HEK293T (cell line): ENCODE measurements at regions not wholly inside any gene's neighbourhood (a gene's known extent, or its start where the extent isn't known, plus 50 kb on each side); places are given as distances from the start of the nearest gene placed in this dataset.

Experiments used
- BHLHE40 ChIP-seq: fragments of 450-650 bp; IDR thresholded peaks from 2 replicates; pipeline ENCODE4 v1.6.1; 2016; ENCODE audit warnings: mild to moderate bottlenecking, moderate library complexity, borderline replicate concordance
- CTBP1 ChIP-seq: fragments of 450-650 bp; IDR thresholded peaks from 2 replicates; pipeline ENCODE4 v1.6.1; 2016; ENCODE audit warnings: borderline replicate concordance
- ELF4 ChIP-seq: fragments of 450-650 bp; IDR thresholded peaks from 2 replicates; pipeline ENCODE4 v1.6.1; 2017; ENCODE audit warnings: antibody characterized with exemption
- FOXA1 ChIP-seq: fragments of 450-650 bp; IDR thresholded peaks from 2 replicates; pipeline ENCODE4 v1.6.1; 2016; ENCODE audit warnings: mild to moderate bottlenecking
- FOXM1 ChIP-seq: fragments of 450-650 bp; IDR thresholded peaks from 2 replicates; pipeline ENCODE4 v1.6.1; 2017; ENCODE audit warnings: mild to moderate bottlenecking, borderline replicate concordance
- SP1 ChIP-seq: fragments of 450-650 bp; IDR thresholded peaks from 2 replicates; pipeline ENCODE4 v1.6.1; 2017
- SUZ12 ChIP-seq: fragments of 450-650 bp; IDR thresholded peaks from 2 replicates; pipeline ENCODE4 v1.6.1; 2016; ENCODE audit warnings: mild to moderate bottlenecking
- TARDBP ChIP-seq: fragments of 450-650 bp; IDR thresholded peaks from 2 replicates; pipeline ENCODE4 v1.6.1; 2016
- TF ChIP-seq, protein P1 (sequence below): fragments of 450-650 bp; IDR thresholded peaks from 2 replicates; pipeline ENCODE4 v1.6.1; 2016

DNA sequence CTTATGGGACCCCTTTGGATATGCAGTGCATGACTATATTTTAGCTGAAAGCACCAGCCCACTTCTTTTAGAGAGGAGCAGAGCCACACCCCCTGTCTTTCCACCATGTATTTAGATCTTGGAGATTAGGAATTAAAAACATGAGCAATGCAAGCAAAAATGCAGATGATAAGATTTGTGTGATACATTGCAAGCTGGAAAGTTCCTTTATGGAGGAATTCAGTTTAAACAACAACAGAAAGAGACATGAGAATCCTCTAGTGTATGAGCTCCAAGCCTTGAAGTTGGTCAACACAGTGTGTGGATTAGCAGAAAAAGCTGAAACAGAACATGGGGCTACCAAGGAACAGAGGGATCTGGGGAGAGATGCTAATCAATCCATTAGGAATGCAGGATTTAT, 529.8 kb upstream of the NBEA start:
- TF ChIP-seq SUZ12, result no peak
- no peak for TF ChIP-seq FOXA1
- TF ChIP-seq TARDBP, result no peak
- TF ChIP-seq BHLHE40, result no peak
- no peak for TF ChIP-seq FOXM1
- TF ChIP-seq ELF4, result no peak
- TF ChIP-seq, protein P1, sequence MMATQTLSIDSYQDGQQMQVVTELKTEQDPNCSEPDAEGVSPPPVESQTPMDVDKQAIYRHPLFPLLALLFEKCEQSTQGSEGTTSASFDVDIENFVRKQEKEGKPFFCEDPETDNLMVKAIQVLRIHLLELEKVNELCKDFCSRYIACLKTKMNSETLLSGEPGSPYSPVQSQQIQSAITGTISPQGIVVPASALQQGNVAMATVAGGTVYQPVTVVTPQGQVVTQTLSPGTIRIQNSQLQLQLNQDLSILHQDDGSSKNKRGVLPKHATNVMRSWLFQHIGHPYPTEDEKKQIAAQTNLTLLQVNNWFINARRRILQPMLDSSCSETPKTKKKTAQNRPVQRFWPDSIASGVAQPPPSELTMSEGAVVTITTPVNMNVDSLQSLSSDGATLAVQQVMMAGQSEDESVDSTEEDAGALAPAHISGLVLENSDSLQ, result no peak
- no peak for TF ChIP-seq CTBP1
- no peak for TF ChIP-seq SP1
